Neural progenitor cell (in vitro differentiated cells): ENCODE measurements at regions not wholly inside any gene's neighbourhood (a gene's known extent, or its start where the extent isn't known, plus 50 kb on each side); places are given as distances from the start of the nearest gene placed in this dataset.

Experiments
- DNase-seq: peaks from one replicate; pipeline ENCODE4 v3.0.0-alpha.2; 2016; ENCODE audit warnings: low spot score
- H2AFZ ChIP-seq: fragments of 200-600 bp; sonication (generic); replicated peaks from 2 replicates; pipeline ENCODE4 v1.6.1; 2016; ENCODE audit warnings: antibody characterized with exemption
- H3F3A ChIP-seq: fragments of 200-600 bp; sonication (generic); 2 replicates; pipeline ENCODE4 v1.6.1; 2016; ENCODE audit warnings: antibody characterized with exemption, low read depth
- H3K27ac ChIP-seq: fragments of 200-600 bp; sonication (generic); 2 replicates; pipeline ENCODE4 v1.5.1; 2016; ENCODE audit warnings: mild to moderate bottlenecking
- H3K27me3 ChIP-seq: fragments of 200-600 bp; sonication (generic); 2 replicates; pipeline ENCODE4 v1.6.1; 2016; ENCODE audit warnings: mild to moderate bottlenecking, moderate library complexity
- H3K36me3 ChIP-seq: fragments of 200-600 bp; sonication (generic); 2 replicates; pipeline ENCODE4 v1.5.1; 2016
- H3K4me1 ChIP-seq: fragments of 200-600 bp; sonication (generic); 2 replicates; pipeline ENCODE4 v1.6.1; 2016; ENCODE audit warnings: mixed run types
- H3K4me2 ChIP-seq: fragments of 200-600 bp; sonication (generic); 2 replicates; pipeline ENCODE4 v1.6.1; 2016
- H3K4me3 ChIP-seq: fragments of 200-600 bp; sonication (generic); 2 replicates; pipeline ENCODE4 v1.5.1; 2016
- H3K79me2 ChIP-seq: fragments of 200-600 bp; sonication (generic); 2 replicates; pipeline ENCODE4 v1.6.1; 2016; ENCODE audit warnings: low read depth
- H3K9ac ChIP-seq: fragments of 200-600 bp; sonication (generic); 2 replicates; pipeline ENCODE4 v1.6.1; 2016
- H3K9me3 ChIP-seq: fragments of 200-600 bp; sonication (generic); 2 replicates; pipeline ENCODE4 v1.5.1; 2016; ENCODE audit warnings: low read depth
- H4K20me1 ChIP-seq: fragments of 200-600 bp; sonication (generic); 2 replicates; pipeline ENCODE4 v1.6.1; 2016; ENCODE audit warnings: low read depth
- H3K27ac Mint-ChIP-seq: 3 replicates; pipeline ENCODE4 v1.8.0; 2021; ENCODE audit warnings: mixed read lengths
- H3K27me3 Mint-ChIP-seq: 2 replicates; pipeline ENCODE4 v1.8.0; 2022; ENCODE audit warnings: low read depth, mild to moderate bottlenecking, inconsistent platforms, moderate library complexity, mixed read lengths; ENCODE audit not compliant: insufficient read depth
- H3K36me3 Mint-ChIP-seq: 3 replicates; pipeline ENCODE4 v1.8.0; 2021; ENCODE audit warnings: mixed read lengths
- H3K4me1 Mint-ChIP-seq: 3 replicates; pipeline ENCODE4 v1.8.0; 2021; ENCODE audit warnings: mixed read lengths
- H3K4me3 Mint-ChIP-seq: 3 replicates; pipeline ENCODE4 v1.8.0; 2021; ENCODE audit warnings: mild to moderate bottlenecking, moderate library complexity, mixed read lengths
- H3K9me3 Mint-ChIP-seq: 3 replicates; pipeline ENCODE4 v1.8.0; 2020; ENCODE audit warnings: mixed read lengths
- CTCF ChIP-seq: fragments of 200-600 bp; sonication (generic); IDR thresholded peaks from 2 replicates; pipeline ENCODE4 v1.5.1; 2017; ENCODE audit warnings: antibody characterized with exemption, mild to moderate bottlenecking
- EZH2 ChIP-seq: fragments of 200-600 bp; sonication (generic); IDR thresholded peaks from 2 replicates; pipeline ENCODE4 v1.6.1; 2017; ENCODE audit warnings: antibody characterized with exemption, mild to moderate bottlenecking, moderate library complexity
- EZH2phosphoT487 ChIP-seq: fragments of 200-600 bp; sonication (generic); IDR thresholded peaks from 2 replicates; pipeline ENCODE4 v1.6.1; 2017; ENCODE audit warnings: antibody characterized with exemption

- no peaks in the 10 kb centered on the region for H3F3A ChIP-seq
- H3K9me3 ChIP-seq: no peaks in the 10 kb centered on the region
- Mint-ChIP-seq H3K4me1 (no peaks in the 10 kb centered on the region), H3K9me3 (peaks cover 4% of the 10 kb centered on the region), H3K27me3 (peaks cover 2% of the 10 kb centered on the region), H3K27ac (no peak overlapping the region), H3K4me3 (no peak overlapping the region), H3K36me3 (no peaks in the 10 kb centered on the region)
- no peaks in the 10 kb centered on the region for H3K27me3 ChIP-seq
- H4K20me1 ChIP-seq: no peaks in the 10 kb centered on the region
- H3K4me1 ChIP-seq: no peaks in the 10 kb centered on the region
- no peak for DNase-seq
- no peak overlapping the region for H3K4me3 ChIP-seq
- TF ChIP-seq CTCF: no peak
- TF ChIP-seq EZH2: no peak
- no peak for TF ChIP-seq EZH2phosphoT487
- no peak overlapping the region for H3K4me2 ChIP-seq
- no peaks in the 10 kb centered on the region for H3K36me3 ChIP-seq
- H3K27ac ChIP-seq: no peak overlapping the region
- no peak overlapping the region for H2AFZ ChIP-seq
- no peaks in the 10 kb centered on the region for H3K79me2 ChIP-seq
- no peak overlapping the region for H3K9ac ChIP-seq
Observed at GRCh38 chr10:130230036-130230435, 93.8 kb downstream of the GLRX3 start.

GRCh38 chr10:130230611-130231010 is 94.4 kb downstream of the GLRX3 start:
- peak overlapping the region; percentile 21 for H3K4me3 Mint-ChIP-seq
- H3K4me1 Mint-ChIP-seq: no peaks in the 10 kb centered on the region
- Histone ChIP-seq H3K4me1 (no peaks in the 10 kb centered on the region), H3K4me3 (no peak overlapping the region), H3K27me3 (no peaks in the 10 kb centered on the region), H3K36me3 (no peaks in the 10 kb centered on the region), H4K20me1 (no peaks in the 10 kb centered on the region), H3K27ac (no peak overlapping the region), H3K9me3 (no peaks in the 10 kb centered on the region), H3K79me2 (no peaks in the 10 kb centered on the region), H3K4me2 (no peak overlapping the region), H3F3A (no peaks in the 10 kb centered on the region), H3K9ac (no peak overlapping the region), H2AFZ (no peak overlapping the region)
- peaks cover under 1% of the 10 kb centered on the region for H3K27me3 Mint-ChIP-seq
- H3K36me3 Mint-ChIP-seq: no peaks in the 10 kb centered on the region
- DNase-seq: no peak
- no peak overlapping the region for H3K27ac Mint-ChIP-seq
- TF ChIP-seq EZH2 (no peak), EZH2phosphoT487 (no peak), CTCF (no peak)
- peaks cover 4% of the 10 kb centered on the region for H3K9me3 Mint-ChIP-seq

- Histone ChIP-seq H3K36me3 (no peaks in the 10 kb centered on the region), H3K4me1 (no peaks in the 10 kb centered on the region), H3K27me3 (no peaks in the 10 kb centered on the region), H3K9ac (no peak overlapping the region), H4K20me1 (no peaks in the 10 kb centered on the region), H3F3A (no peaks in the 10 kb centered on the region), H3K4me2 (no peak overlapping the region), H2AFZ (no peak overlapping the region), H3K27ac (no peak overlapping the region), H3K79me2 (no peaks in the 10 kb centered on the region), H3K9me3 (no peaks in the 10 kb centered on the region), H3K4me3 (no peak overlapping the region)
- no peak overlapping the region for H3K4me3 Mint-ChIP-seq
- TF ChIP-seq EZH2: no peak
- no peak for TF ChIP-seq CTCF
- no peak for TF ChIP-seq EZH2phosphoT487
- no peak for DNase-seq
- no peaks in the 10 kb centered on the region for H3K27me3 Mint-ChIP-seq
- no peaks in the 10 kb centered on the region for H3K4me1 Mint-ChIP-seq
- H3K9me3 Mint-ChIP-seq: peaks cover 4% of the 10 kb centered on the region
- no peak overlapping the region for H3K27ac Mint-ChIP-seq
- no peaks in the 10 kb centered on the region for H3K36me3 Mint-ChIP-seq
Observed at GRCh38 chr10:130231251-130231741, 95.1 kb downstream of the GLRX3 start.
